ENCODE measurements at regions not wholly inside any gene's neighbourhood (a gene's known extent, or its start where the extent isn't known, plus 50 kb on each side); places are given as distances from the start of the nearest gene placed in this dataset.

GRCh38 chr9:88737876-88738275, 202.9 kb downstream of the NXNL2 start:
- no peak for DNase-seq

GRCh38 chr9:88738709-88739108, 203.7 kb downstream of the NXNL2 start:
- DNase-seq, result no peak

- no peak for DNase-seq
Measured at GRCh38 chr9:88739373-88739772, 204.4 kb downstream of the NXNL2 start.

GRCh38 chr9:88740844-88741243, 205.9 kb downstream of the NXNL2 start:
- no peak for DNase-seq

GRCh38 chr9:88741335-88741734, 206.4 kb downstream of the NXNL2 start:
- no peak for DNase-seq

- DNase-seq, result no peak
Measured at GRCh38 chr9:88742483-88742882, 207.5 kb downstream of the NXNL2 start.

- DNase-seq, result no peak
Measured at GRCh38 chr9:88742905-88743304, 207.9 kb downstream of the NXNL2 start.

- DNase-seq, result no peak
Measured at GRCh38 chr9:88745276-88746001, 210.5 kb downstream of the NXNL2 start.

- DNase-seq, result no peak
Measured at GRCh38 chr9:88746029-88746742, 211.2 kb downstream of the NXNL2 start.

GRCh38 chr9:88746743-88747398, 211.9 kb downstream of the NXNL2 start:
- DNase-seq, result no peak

GRCh38 chr9:88747768-88748167, 212.8 kb downstream of the NXNL2 start:
- DNase-seq, result no peak

- no peak for DNase-seq
Measured at GRCh38 chr9:88748566-88749261, 213.7 kb downstream of the NXNL2 start.

GRCh38 chr9:88749420-88749819, 214.4 kb downstream of the NXNL2 start:
- no peak for DNase-seq

GRCh38 chr9:88750832-88751360, 215.9 kb downstream of the NXNL2 start:
- no peak for DNase-seq

- no peak for DNase-seq
Measured at GRCh38 chr9:88751781-88752180, 216.8 kb downstream of the NXNL2 start.

- DNase-seq, result no peak
Measured at GRCh38 chr9:88753691-88754367, 218.9 kb downstream of the NXNL2 start.

- no peak for DNase-seq
Measured at GRCh38 chr9:88754452-88754851, 219.5 kb downstream of the NXNL2 start.

GRCh38 chr9:88754886-88755285, 219.9 kb downstream of the NXNL2 start:
- no peak for DNase-seq

GRCh38 chr9:88757406-88758010, 222.5 kb downstream of the NXNL2 start:
- DNase-seq, result peak; percentile 43

GRCh38 chr9:88759364-88759763, 224.4 kb downstream of the NXNL2 start:
- DNase-seq, result no peak

GRCh38 chr9:88766778-88767503, 224.3 kb upstream of the S1PR3 start:
- no peak for DNase-seq

GRCh38 chr9:88767504-88767790, 223.8 kb upstream of the S1PR3 start:
- no peak for DNase-seq
